DND-41 (cell line): ENCODE measurements at regions not wholly inside any gene's neighbourhood (a gene's known extent, or its start where the extent isn't known, plus 50 kb on each side); places are given as distances from the start of the nearest gene placed in this dataset.

Source experiments
- CTCF ChIP-seq: IDR thresholded peaks from 2 replicates; pipeline ENCODE4 v1.5.1; 2012; ENCODE audit warnings: borderline replicate concordance, low read length, moderate library complexity, mild to moderate bottlenecking; ENCODE audit not compliant: poor library complexity, severe bottlenecking; ENCODE audit errors: extremely low read depth
- EZH2 ChIP-seq: IDR thresholded peaks from 3 replicates; pipeline ENCODE4 v1.6.1; 2012; ENCODE audit warnings: borderline replicate concordance, low read depth, mild to moderate bottlenecking, moderate library complexity, low read length, inconsistent platforms; ENCODE audit not compliant: severe bottlenecking

GRCh38 chr16:64375391-64375980, 746.4 kb downstream of the CDH11 start:
- TF ChIP-seq CTCF (no peak), EZH2 (no peak)
